K562 (cell line): ENCODE measurements at regions not wholly inside any gene's neighbourhood (a gene's known extent, or its start where the extent isn't known, plus 50 kb on each side); places are given as distances from the start of the nearest gene placed in this dataset.

Source experiments
- ATAC-seq: fragments of 200-7000 bp; cut with Tn5 transposase; 3 replicates; pipeline ENCODE4 v1.9.1; 2020; ENCODE audit warnings: moderate library complexity
- BruUV-seq: library from RNA; stranded (reverse); fragments of 400-500 nt; replicated peaks from 2 replicates; lab custom pipeline; 2021; lab: Mats Ljungman, UMichigan
- CTCF ChIA-PET: fragments of 300-600 bp; formaldehyde crosslinking; extraction: SDS; loops from one replicate; lab custom pipeline; 2021; ENCODE audit warnings: low intra/inter-chr PET ratio; lab: Yijun Ruan, JAX
- POLR2A ChIA-PET: fragments of 300-600, 350-650 bp; sonication (Branson Sonifier 250); formaldehyde crosslinking; extraction: SDS; loops from one replicate; lab custom pipeline; 2021; ENCODE audit warnings: antibody characterized with exemption, inconsistent platforms; lab: Yijun Ruan, JAX
- DNase-seq, 4 experiments: peaks; one replicate each; pipeline versions ENCODE4 v3.0.0 to v3.0.0-alpha.2; 2011 to 2018; ENCODE audit warnings: low spot score in 3 of 4, mixed read lengths in 3 of 4; ENCODE audit errors: extremely low read depth in 1 of 4
- FAIRE-seq: peaks from 2 replicates; lab custom pipeline; 2011; peaks lifted over from hg19 to GRCh38; lab: Jason Lieb, UNC
- H2AFZ ChIP-seq: 2 replicates; pipeline ENCODE4 v1.6.0; 2011; ENCODE audit warnings: low read depth, low read length, control low read depth, inconsistent platforms
- H3K27ac ChIP-seq: fragments of 200-600 bp; 3 replicates; pipeline ENCODE4 v1.8.0; 2011; ENCODE audit warnings: low read depth, mild to moderate bottlenecking, control low read depth, inconsistent platforms, low read length, moderate library complexity, mixed read lengths; ENCODE audit errors: extremely low read depth
- H3K27me3 ChIP-seq, 2 experiments: fragments of 300-600 bp in 1 of 2; 2 replicates in 1 of 2; 3 replicates in 1 of 2; pipeline versions ENCODE4 v1.6.0 to v1.8.0; 2011; ENCODE audit warnings: inconsistent platforms in 2 of 2, low read length in 2 of 2, mild to moderate bottlenecking in 1 of 2, mixed read lengths in 1 of 2, moderate library complexity in 1 of 2; ENCODE audit not compliant: control insufficient read depth in 2 of 2, insufficient read depth in 2 of 2
- H3K36me3 ChIP-seq: fragments of 300-600 bp; 3 replicates; pipeline ENCODE4 v1.8.0; 2011; ENCODE audit warnings: mild to moderate bottlenecking, low read length, inconsistent platforms; ENCODE audit not compliant: control insufficient read depth, insufficient read depth
- H3K4me1 ChIP-seq, 2 experiments: fragments of 200-600 bp in 1 of 2; replicated peaks in 1 of 2; 2 replicates in 1 of 2; 3 replicates in 1 of 2; pipeline versions ENCODE4 v1.5.1 to v1.8.0; 2011; ENCODE audit warnings: inconsistent platforms in 2 of 2, low read length in 2 of 2, mild to moderate bottlenecking in 1 of 2, mixed read lengths in 1 of 2, moderate library complexity in 1 of 2; ENCODE audit not compliant: control insufficient read depth in 2 of 2, insufficient read depth in 2 of 2
- H3K4me2 ChIP-seq: 2 replicates; pipeline ENCODE4 v1.6.1; 2011; ENCODE audit warnings: low read length, control low read depth, inconsistent platforms, mixed read lengths; ENCODE audit not compliant: insufficient read depth
- H3K4me3 ChIP-seq: fragments of 200-600 bp; sonication (generic), shearing (Covaris generic); 2 replicates; pipeline ENCODE4 v1.5.1; 2016; ENCODE audit warnings: control low read depth, inconsistent platforms
- H3K79me2 ChIP-seq: fragments of 200-600 bp; 3 replicates; pipeline ENCODE4 v1.8.0; 2011; ENCODE audit warnings: low read length, inconsistent platforms; ENCODE audit not compliant: control insufficient read depth, insufficient read depth
- H3K9ac ChIP-seq, 2 experiments: 2 replicates each; pipeline versions ENCODE4 v1.6.0 to v1.6.1; 2011; ENCODE audit warnings: low read depth in 2 of 2, low read length in 2 of 2, control low read depth in 1 of 2, inconsistent platforms in 1 of 2, mild to moderate bottlenecking in 1 of 2, mixed read lengths in 1 of 2; ENCODE audit not compliant: insufficient read depth in 1 of 2
- H3K9me1 ChIP-seq: one replicate; pipeline ENCODE4 v1.6.0; 2011; ENCODE audit warnings: inconsistent platforms, mild to moderate bottlenecking, low read length, moderate library complexity; ENCODE audit not compliant: control insufficient read depth, insufficient read depth
- H3K9me3 ChIP-seq: replicated peaks from 2 replicates; pipeline ENCODE4 v1.5.1; 2011; ENCODE audit warnings: low read depth, low read length, inconsistent platforms; ENCODE audit not compliant: control insufficient read depth, insufficient read depth
- H4K20me1 ChIP-seq: replicated peaks from 2 replicates; pipeline ENCODE4 v1.6.1; 2011; ENCODE audit warnings: low read length, inconsistent platforms, mixed read lengths; ENCODE audit not compliant: control insufficient read depth, insufficient read depth
- ELF4 ChIP-seq: fragments of 450-650 bp; formaldehyde crosslinking; IDR thresholded peaks from 2 replicates; pipeline ENCODE4 v1.4.0; 2022; ENCODE audit warnings: missing genetic modification characterization
- HNRNPK ChIP-seq: fragments of 200-400 bp; formaldehyde crosslinking; IDR thresholded peaks from one replicate; pipeline ENCODE4 v1.6.1; 2018; ENCODE audit warnings: mild to moderate bottlenecking, low read depth, low read length; ENCODE audit not compliant: poor library complexity, severe bottlenecking
- HNRNPLL ChIP-seq: fragments of 200-400 bp; formaldehyde crosslinking; IDR thresholded peaks from 2 replicates; pipeline ENCODE4 v1.6.1; 2017; ENCODE audit warnings: low read length, low read depth, mild to moderate bottlenecking; ENCODE audit not compliant: poor library complexity, severe bottlenecking
- IRF1 ChIP-seq: sonication (generic); formaldehyde crosslinking; IDR thresholded peaks from 2 replicates; pipeline ENCODE4 v1.8.0; 2022; ENCODE audit warnings: missing genetic modification reagents, mild to moderate bottlenecking, borderline replicate concordance
- IRF2 ChIP-seq: sonication (generic); formaldehyde crosslinking; IDR thresholded peaks from 2 replicates; pipeline ENCODE4 v1.8.1; 2022; ENCODE audit warnings: mild to moderate bottlenecking, missing genetic modification reagents
- MNT ChIP-seq, 2 experiments: fragments of 450-650 bp; conservative IDR thresholded peaks; 2 replicates each; pipeline ENCODE4 v1.6.1; 2017; ENCODE audit warnings: mild to moderate bottlenecking in 2 of 2, moderate library complexity in 2 of 2
- NKRF ChIP-seq: fragments of 450-650 bp; IDR thresholded peaks from 2 replicates; pipeline ENCODE4 v1.6.1; 2016; ENCODE audit warnings: borderline replicate concordance
- POLR2B ChIP-seq: fragments of 450-650 bp; IDR thresholded peaks from 2 replicates; pipeline ENCODE4 v1.6.1; 2018; ENCODE audit warnings: low read depth; ENCODE audit not compliant: partially characterized antibody
- RBM17 ChIP-seq: fragments of 200-400 bp; formaldehyde crosslinking; IDR thresholded peaks from 2 replicates; pipeline ENCODE4 v1.6.1; 2017; ENCODE audit warnings: low read depth, mild to moderate bottlenecking, low read length, borderline replicate concordance
- SETDB1 ChIP-seq: IDR thresholded peaks from one replicate; pipeline ENCODE4 v1.6.1; 2012; ENCODE audit warnings: low read length, control low read depth, inconsistent platforms
- SOX6 ChIP-seq: fragments of 450-650 bp; IDR thresholded peaks from 2 replicates; pipeline ENCODE4 v1.6.1; 2014; ENCODE audit warnings: mild to moderate bottlenecking
- ZNF23 ChIP-seq: fragments of 250-450 bp; sonication (Bioruptor Pico); IDR thresholded peaks from 2 replicates; pipeline ENCODE4 v1.4.0; 2020; ENCODE audit warnings: mild to moderate bottlenecking
- ZNF668 ChIP-seq: fragments of 250-450 bp; sonication (Bioruptor Pico); IDR thresholded peaks from 2 replicates; pipeline ENCODE4 v1.8.0; 2022; ENCODE audit warnings: mild to moderate bottlenecking, inconsistent platforms
- WGBS: fragments of 100-300 bp; shearing (Covaris generic); methylation state at CpG from one replicate; pipeline ENCODE4 v1.1.6; 2016; ENCODE audit warnings: low coverage, mixed read lengths; ENCODE audit not compliant: insufficient coverage; ENCODE audit errors: missing lambda C conversion rate; 5-methylcytosine and 5-hydroxymethylcytosine counted together
- in situ Hi-C: fragments of 300-500 bp; cut with MboI; formaldehyde crosslinking; loops from 4 replicates; pipeline ENCODE4 v1.15.0; 2018; ENCODE audit warnings: inconsistent platforms, mixed read lengths
- intact Hi-C: fragments of 100-400 bp; cut with micrococcal nuclease; formaldehyde crosslinking; loops from 2 replicates; pipeline ENCODE4 v1.14.2; 2022

- H4K20me1 ChIP-seq = no peaks in the 10 kb centered on the region
- in situ Hi-C loops = no loop called here
- POLR2A ChIA-PET = interaction anchor here (0.5 to 0.7 kb wide), 2 partner anchors 12 to 1133 kb away, joined by 3 read pairs; no protein-coding TSS in a partner anchor
- TF ChIP-seq SOX6 (no peak), ZNF668 (CRISPR knock-in tag) (no peak), ELF4 (CRISPR knock-in tag) (no peak), IRF2 (CRISPR knock-in tag) (no peak), POLR2B (no peak), RBM17 (no peak)
- TF ChIP-seq, all 486 proteins: peak for 0
- H2AFZ ChIP-seq = no peak overlapping the region
- H3K79me2 ChIP-seq = no peaks in the 10 kb centered on the region
- ATAC-seq (no peak), DNase-seq (no peak), FAIRE-seq (no peak)
- H3K27ac ChIP-seq = no peak overlapping the region
- H3K4me2 ChIP-seq = no peak overlapping the region
- no peaks in the 10 kb centered on the region for H3K9me1 ChIP-seq
- CTCF ChIA-PET = no interaction called here
- no peaks in the 10 kb centered on the region for H3K9me3 ChIP-seq
- no peak overlapping the region for H3K4me3 ChIP-seq
- BruUV-seq = no TSS peak
- H3K36me3 ChIP-seq = no peaks in the 10 kb centered on the region
- intact Hi-C loops = no loop called here
- H3K9ac ChIP-seq = no peak overlapping the region
- no peaks in the 10 kb centered on the region for H3K4me1 ChIP-seq
- no peaks in the 10 kb centered on the region for H3K27me3 ChIP-seq
Measured at GRCh38 chr20:40422656-40423055, 266.4 kb downstream of the MAFB start.

GRCh38 chr20:40416274-40416673, 272.8 kb downstream of the MAFB start:
- 0% methylated on average over 1 of the region's 1 CpG for WGBS
- no peak for ATAC-seq
- in situ Hi-C loops = no loop called here
- TF ChIP-seq MNT (conservative IDR thresholded peaks at IDR 0.05) (no peak), NKRF (no peak), HNRNPK (no peak), RBM17 (no peak), IRF1 (CRISPR knock-in tag) (no peak), ZNF23 (CRISPR knock-in tag) (no peak), SETDB1 (no peak), HNRNPLL (no peak)

More at GRCh38 chr20:40416274-40416673, 272.8 kb downstream of the MAFB start:
- H2AFZ ChIP-seq = no peak overlapping the region
- H3K27me3 ChIP-seq = no peaks in the 10 kb centered on the region
- no peaks in the 10 kb centered on the region for H3K36me3 ChIP-seq
- H3K4me2 ChIP-seq = no peak overlapping the region
- no TSS peak for BruUV-seq
- H4K20me1 ChIP-seq = no peaks in the 10 kb centered on the region
- H3K4me1 ChIP-seq = no peaks in the 10 kb centered on the region
- H3K4me3 ChIP-seq = no peak overlapping the region
- intact Hi-C loops = no loop called here
- H3K9me3 ChIP-seq = no peaks in the 10 kb centered on the region
- ChIA-PET POLR2A (no interaction called here), CTCF (no interaction called here)
- no peak overlapping the region for H3K27ac ChIP-seq
- FAIRE-seq = no peak
- H3K9me1 ChIP-seq = no peaks in the 10 kb centered on the region
- no peak for DNase-seq
- H3K79me2 ChIP-seq = no peaks in the 10 kb centered on the region
- no peak overlapping the region for H3K9ac ChIP-seq
